CD1c-positive myeloid dendritic cell (primary cell): ENCODE measurements at regions not wholly inside any gene's neighbourhood (a gene's known extent, or its start where the extent isn't known, plus 50 kb on each side); places are given as distances from the start of the nearest gene placed in this dataset.
"Not testable (repeated sequence)": the region's sequence is repeated elsewhere in the genome, so short reads cannot be mapped to it uniquely, and the experiment has no call there.

Experiments
- DNase-seq: peaks from one replicate; pipeline ENCODE4 v3.0.0-alpha.2; 2016; ENCODE audit errors: extremely low spot score

GRCh38 chr12:86959766-86960458 is 703.7 kb upstream of the MGAT4C start:
- no peak for DNase-seq

- no peak for DNase-seq
Measured at GRCh38 chr12:86950444-86950843, 694.3 kb upstream of the MGAT4C start.

GRCh38 chr12:86950043-86950442 is 693.9 kb upstream of the MGAT4C start:
- no peak for DNase-seq

- no peak for DNase-seq
Measured at GRCh38 chr12:86948851-86949250, 692.7 kb upstream of the MGAT4C start.

- no peak for DNase-seq
Measured at GRCh38 chr12:86945685-86946196, 689.5 kb upstream of the MGAT4C start.

DNA sequence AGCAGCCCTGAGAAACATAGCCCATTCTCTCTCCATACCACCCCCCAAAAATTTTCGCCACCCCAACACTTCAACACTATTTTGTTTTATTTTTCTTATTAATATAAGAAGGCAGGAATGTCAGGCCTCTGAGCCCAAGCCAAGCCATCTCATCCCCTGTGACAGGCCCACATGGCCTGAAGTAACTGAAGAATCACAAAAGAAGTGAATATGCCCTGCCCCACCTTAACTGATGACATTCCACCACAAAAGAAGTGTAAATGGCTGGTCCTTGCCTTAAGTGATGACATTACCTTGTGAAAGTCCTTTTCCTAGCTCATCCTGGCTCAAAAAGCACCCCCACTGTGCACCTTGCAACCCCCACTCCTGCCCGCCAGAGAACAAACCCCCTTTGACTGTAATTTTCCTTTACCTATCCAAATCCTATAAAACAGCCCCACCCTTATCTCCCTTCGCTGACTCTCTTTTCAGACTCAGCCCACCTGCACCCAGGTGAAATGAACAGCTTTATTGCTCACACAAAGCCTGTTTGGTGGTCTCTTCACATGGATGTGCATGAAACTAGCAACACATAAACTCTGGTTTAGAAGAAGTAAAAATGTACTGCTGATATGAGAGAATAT is 688.1 kb upstream of the MGAT4C start:
- not testable (repeated sequence) for DNase-seq

- no peak for DNase-seq
Measured at GRCh38 chr12:86931714-86932113, 675.5 kb upstream of the MGAT4C start.

GRCh38 chr12:86929962-86930361 is 673.8 kb upstream of the MGAT4C start:
- no peak for DNase-seq

- DNase-seq: no peak
Measured at GRCh38 chr12:86917121-86917520, 660.9 kb upstream of the MGAT4C start.

DNA sequence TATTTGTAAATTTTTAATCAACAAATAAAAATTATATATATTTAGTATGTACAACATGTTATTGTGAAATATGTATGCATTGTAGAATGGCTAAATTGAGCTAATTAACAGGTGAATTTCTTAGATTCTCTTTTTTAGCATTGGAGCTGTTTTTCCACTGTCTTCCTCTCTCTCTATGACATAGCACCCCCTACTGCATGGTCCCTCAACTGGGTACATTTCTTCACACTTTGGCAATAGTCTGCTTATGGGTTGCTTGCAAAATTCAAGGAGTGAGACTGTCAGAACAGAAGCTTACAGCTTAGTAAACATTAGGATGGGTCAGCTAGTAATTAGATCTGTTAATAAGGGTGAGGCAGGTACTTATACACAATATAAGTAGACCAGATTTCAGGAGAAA is 658.5 kb upstream of the MGAT4C start:
- no peak for DNase-seq

GRCh38 chr12:86911973-86912372 is 655.8 kb upstream of the MGAT4C start:
- DNase-seq: no peak

DNA sequence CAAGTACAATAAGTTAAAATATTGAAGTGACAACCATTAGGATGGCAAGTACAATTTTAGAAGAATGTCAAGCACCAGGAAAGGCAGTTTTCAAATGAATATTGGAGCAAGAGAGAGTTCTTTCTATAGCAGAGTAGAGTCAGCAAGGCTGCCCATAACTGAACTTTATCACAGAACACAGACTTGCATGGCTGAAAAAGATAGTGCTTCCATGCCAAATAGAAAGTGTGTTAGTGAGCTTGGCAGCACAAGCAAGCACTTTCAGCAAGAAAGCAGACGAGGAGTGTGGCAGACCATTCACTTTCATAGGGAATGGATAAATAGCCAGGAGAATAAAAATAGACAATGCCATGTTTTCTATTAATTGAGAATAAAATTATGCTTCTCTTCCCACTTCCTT is 647.0 kb upstream of the MGAT4C start:
- DNase-seq: no peak

- no peak for DNase-seq
Measured at GRCh38 chr12:86860776-86861175, 604.6 kb upstream of the MGAT4C start.

- DNase-seq: no peak
Measured at GRCh38 chr12:86852451-86852850, 596.3 kb upstream of the MGAT4C start.

- no peak for DNase-seq
Measured at GRCh38 chr12:86838711-86839110, 582.5 kb upstream of the MGAT4C start.

DNA sequence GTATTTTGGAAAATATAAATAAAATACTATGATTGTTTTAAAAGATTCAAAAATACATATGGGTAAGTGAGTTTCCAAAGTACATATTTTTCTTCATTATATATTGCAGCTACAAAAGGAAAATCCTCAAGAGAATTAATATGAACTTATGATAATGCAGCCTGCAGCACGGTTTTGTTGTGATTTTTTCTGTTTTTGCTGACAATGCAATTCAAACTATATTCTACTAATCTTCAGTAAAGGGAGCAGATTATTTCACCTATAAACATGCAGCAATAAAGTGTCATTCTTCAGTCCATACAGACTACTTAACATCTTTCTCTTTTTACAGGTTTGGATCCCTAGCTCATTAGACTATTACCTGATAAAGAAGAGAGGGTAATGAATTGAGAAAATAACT is 582.1 kb upstream of the MGAT4C start:
- no peak for DNase-seq

- no peak for DNase-seq
Measured at GRCh38 chr12:86837246-86837645, 581.1 kb upstream of the MGAT4C start.

- no peak for DNase-seq
Measured at GRCh38 chr12:86834217-86834616, 578.0 kb upstream of the MGAT4C start.

DNA sequence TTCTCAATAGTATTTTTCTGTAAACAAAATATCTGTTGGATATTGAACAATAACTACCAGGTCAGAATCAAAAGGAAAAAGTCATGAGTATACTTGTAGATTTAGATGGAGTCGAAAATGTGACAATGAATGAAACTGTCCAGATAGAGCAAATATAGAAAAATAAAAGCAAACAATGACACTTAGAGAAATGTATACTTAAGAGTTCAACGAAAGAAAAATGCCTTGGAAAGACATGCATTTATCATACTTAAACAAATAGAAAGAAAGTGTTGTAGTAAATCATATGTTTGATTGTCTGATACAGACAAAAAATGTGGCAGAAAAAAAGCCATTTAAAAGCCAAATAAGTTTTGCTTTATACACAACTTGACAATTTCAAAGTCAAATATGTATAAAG is 571.2 kb upstream of the MGAT4C start:
- no peak for DNase-seq

DNA sequence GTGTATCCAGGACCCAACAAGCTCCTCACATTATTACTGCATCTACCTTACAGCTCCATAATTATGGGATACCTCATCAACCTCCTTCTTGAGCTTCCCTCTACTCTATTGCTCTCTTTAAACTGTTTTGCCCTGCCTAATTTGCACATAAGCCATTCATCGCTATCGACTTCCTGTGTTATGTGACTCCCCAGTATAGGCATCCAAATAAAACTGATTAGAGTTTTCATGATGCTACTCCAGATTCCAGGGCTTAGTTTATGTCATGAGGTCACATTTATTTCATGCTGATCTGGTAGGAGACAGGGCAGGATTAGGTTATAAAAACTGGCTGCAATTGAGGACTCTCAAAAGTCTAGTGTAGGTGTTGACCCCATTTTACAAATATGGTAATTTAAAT is 569.9 kb upstream of the MGAT4C start:
- no peak for DNase-seq

- no peak for DNase-seq
Measured at GRCh38 chr12:86801439-86801838, 545.2 kb upstream of the MGAT4C start.

DNA sequence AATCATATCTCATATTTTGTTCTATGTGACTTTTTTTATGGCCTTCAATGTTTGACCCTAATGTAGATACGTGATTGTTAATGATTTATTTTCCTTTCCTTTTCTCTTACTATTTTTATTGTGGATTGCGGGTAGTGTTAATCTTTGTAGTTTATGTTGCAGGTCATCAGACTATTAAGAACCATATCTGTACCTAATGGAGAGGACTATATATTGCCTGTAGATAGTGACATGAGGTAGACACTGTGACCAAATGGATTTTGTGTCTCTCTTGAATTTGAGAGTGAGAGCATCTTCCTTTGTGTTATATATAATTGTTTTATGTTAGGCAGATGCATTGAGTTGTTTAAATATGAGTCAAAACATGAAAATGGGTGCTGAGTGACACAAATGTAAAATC is 543.4 kb upstream of the MGAT4C start:
- DNase-seq: no peak

DNA sequence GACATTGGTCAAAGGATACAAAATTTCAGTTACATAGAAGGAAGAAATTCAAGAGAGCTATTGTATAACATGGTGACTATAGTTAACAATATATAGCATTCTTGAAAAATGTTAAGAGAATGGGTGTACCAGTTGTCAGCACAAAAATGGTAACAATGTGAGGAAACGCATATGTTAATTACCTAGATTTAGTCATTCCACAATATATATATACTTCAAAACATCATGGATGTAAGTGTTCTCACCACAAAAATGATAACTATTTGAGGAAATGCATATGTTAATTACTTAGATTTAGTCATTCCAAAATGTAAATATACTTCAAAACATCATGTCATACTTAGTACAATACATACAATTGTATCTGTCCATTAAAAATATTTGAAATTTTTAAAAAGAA is 540.4 kb upstream of the MGAT4C start:
- no peak for DNase-seq

GRCh38 chr12:86788661-86789060 is 532.5 kb upstream of the MGAT4C start:
- DNase-seq: no peak
